ENCODE measurements at regions not wholly inside any gene's neighbourhood (a gene's known extent, or its start where the extent isn't known, plus 50 kb on each side); places are given as distances from the start of the nearest gene placed in this dataset.
"Not testable (repeated sequence)": the region's sequence is repeated elsewhere in the genome, so short reads cannot be mapped to it uniquely, and the experiment has no call there.

DNA sequence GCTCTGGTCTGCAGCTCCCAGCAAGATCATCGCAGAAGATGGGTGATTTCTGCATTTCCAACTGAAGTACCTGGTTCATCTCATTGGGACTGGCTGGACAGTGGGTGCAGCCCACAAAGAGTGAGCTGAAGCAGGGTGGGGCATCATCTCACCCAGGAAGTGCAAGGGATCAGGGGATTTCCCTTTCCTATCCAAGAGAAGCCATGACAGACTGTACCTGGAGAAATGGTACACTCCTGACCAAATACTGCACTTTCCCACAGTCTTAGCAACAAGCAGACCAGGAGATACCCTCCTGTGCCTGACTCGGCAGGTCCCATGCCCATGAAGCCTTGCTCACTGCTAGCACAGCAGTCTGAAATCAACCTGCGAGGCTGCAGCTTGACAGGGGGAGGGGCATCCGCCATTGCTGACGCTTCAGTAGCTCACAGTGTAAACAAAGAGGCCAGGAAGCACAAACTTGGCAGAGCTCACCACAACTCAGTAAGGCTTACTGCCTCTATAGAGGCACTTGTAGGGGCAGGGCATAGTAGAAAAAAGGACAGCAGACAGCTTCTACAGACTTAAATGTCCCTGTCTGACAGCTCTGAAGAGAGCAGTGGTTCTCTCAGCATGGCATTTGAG lies 60.5 kb downstream of the AREG start:
- DNase-seq: peak; percentile 32

DNA sequence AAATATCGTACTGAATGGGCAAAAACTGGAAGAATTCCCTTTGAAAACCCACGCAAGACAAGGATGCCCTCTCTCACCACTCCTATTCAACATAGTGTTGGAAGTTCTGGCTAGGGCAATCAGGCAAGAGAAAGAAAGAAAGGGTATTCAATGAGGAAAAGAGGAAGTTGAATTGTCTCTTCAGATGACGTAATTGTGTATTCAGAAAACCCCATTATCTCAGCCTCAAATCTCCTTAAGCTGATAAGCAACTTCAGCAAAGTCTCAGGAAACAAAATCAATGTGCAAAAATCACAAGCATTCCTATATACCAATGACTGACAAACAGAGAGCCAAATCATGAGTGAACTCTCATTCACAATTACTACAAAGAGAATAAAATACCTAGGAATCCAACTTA lies 64.4 kb downstream of the AREG start:
- DNase-seq: not testable (repeated sequence)

DNA sequence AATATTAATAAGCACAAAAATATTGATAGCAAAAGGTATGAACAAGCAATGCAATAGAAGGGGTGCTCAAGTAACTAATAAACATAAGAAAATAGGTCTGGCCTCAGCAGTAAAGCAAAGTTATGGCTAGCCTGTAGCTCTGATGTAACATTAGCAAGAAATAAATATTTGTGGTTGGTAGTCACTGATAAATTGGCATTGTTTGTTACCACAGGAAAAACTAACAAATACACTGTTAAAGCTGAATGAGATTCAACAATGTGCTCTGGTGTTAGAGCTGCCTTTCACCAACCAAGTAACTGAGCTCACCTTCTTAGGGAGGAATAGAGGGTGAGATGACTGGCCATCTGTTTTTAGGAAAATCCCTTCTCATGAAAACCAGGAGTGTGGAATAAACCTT lies 71.4 kb downstream of the AREG start:
- no peak for DNase-seq

DNA sequence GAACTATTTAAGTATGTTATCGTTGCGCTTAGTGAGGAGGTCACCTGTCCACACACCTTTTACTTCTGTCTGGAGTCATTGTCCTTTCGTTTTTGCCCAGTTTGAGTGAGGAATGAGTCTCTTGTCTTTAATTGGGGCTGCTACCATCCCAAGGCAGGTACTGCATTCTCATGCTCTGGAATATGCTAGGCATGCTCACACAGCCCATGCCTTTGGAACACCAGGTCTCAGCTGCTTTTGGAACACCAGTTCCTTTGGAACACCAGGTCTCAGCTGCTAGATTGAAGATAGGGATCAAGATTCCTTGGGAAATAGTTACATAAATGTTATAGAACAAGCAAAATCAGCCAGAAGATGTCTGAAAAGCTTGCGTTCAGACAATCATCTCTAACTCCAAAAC lies 73.1 kb downstream of the AREG start:
- DNase-seq: no peak

DNA sequence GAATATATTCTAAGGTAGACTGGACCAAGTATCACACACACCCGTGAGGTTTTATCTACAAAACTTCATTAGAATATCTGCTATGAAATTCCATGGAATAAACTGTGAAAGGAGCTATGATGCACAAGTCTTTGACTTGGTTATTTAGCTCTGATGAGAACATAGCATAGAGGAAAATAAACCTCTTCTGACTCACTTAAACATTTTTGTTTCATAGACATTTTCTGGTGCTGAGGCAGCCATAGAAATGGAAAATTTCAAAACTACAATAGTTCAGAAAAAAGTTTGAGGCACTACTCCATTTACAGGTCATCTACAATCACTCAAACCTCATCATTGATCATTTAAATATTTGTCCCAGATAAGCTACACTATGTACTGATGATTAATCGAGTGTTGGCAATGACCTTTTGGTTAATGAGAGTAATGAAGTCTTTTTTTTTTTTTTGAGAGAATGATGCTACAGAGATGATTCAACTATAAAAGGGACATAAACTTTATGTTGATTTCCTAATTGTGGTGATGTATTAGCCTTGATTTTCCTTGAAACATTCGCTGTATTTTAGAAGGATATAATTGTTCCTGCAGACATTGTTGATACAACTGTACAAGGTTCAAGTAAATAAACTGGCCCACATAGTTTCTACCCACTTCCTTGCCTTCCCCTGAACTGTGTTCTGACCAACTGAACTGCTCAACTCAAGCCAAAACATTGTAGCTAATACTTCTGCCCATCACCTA lies 77.5 kb downstream of the AREG start:
- no peak for DNase-seq

DNA sequence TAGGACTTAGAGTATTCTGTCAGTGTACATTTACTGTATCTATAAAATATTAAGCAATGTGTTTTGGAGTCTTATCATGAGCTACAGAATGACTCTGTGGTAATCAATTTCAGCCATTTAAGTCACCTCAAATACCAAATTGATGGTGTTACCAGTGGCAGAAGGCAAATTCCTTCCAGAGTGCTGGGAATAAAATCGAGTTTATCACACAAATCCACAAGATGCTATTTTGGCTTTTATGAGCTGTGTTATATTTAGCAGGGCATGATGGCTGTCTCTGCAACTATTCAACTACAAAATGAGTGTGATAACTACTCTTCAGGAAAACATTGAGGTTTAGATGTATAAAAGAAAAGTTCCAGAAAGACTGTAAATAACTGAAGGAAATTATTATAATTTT lies 78.2 kb downstream of the AREG start:
- no peak for DNase-seq

DNA sequence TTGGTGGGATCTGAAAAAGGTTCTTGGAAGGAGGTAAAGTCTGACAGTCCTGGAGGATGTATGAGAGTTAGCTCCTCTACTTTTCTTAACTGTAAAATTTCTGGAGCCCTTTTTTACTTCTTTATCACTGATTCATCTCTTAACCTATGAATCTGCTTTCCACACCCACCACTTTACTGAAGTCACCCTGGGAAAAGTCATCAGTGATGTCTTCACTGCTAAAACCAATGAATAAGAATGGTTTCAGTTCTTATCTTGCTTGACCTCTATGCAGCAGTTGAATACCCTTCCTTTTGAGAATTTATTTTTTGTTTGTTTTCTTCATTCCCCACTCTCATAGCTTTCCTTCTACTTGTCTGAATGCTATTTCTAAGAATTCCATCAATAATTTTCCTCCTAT lies 80.0 kb downstream of the AREG start:
- no peak for DNase-seq

DNA sequence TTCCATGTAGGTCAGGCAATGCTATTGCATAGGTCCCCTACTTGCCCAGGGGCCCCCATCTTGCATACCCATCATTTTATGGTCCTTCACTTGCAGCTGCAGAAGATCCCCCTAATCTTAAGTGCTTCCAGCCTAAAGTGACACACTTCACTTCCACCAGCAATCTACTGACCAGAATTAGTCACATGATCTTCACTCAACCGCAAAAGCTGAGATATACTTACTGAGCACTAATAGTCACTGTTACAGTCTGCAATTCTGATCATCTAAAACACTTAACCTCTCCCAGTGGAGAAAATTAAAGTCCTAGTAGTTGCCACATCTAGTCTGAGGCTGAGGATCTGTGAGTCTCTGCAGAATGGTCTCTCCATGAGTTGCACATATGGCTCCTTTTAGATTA lies 82.1 kb downstream of the AREG start:
- DNase-seq: no peak

DNA sequence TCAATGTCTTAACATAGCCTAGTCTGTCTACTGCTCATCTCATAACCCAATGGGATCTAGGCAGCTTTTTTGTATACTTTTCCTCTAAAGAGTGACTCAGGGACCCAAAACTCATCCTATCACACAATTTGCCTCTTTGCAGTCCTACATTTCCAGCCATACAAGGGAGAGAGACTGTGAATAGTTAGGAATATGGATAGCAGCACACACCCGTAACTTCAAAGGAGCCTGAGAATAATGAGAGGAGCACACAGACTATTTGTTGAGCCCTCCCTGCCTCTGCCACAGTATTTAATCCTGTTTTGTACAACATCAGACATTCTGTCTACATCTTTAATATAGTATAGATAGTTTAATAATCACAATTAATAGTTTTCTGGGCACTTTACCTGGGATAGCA lies 83.2 kb downstream of the AREG start:
- no peak for DNase-seq

DNA sequence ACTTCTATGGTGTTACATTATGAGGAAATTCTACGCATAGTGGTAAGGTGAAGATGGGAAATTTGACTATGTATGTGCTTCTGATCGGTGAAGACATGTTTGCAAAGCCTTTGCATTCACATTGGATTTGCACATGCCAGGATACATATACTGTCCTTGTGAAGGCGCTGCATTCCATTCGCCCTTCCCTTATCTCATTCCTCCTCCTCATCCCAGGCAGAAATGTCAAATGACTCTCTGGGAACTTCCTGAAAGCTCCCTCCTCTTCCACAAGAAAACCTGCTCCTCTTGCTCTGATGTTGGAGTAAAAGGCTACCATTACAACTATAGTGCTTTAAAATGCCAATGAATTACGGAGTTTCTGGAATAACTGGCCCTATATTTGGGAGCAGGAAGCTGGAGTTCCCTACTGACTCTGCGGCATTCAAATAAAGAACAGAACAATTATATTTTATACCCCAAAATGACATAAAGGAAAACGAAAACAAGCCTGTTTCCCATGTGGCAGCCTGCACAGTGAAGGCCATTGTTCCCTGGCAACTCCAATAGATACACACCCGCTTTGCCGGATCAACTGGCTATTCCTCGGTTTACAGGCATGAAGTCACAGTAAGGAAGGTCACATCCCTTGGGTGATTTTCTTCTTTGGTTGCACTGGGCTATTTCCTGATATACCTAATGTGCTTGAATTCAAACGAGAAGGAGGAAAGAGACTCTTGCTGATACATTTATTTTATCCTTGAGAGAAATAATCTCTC lies 84.5 kb downstream of the AREG start:
- no peak for DNase-seq

DNA sequence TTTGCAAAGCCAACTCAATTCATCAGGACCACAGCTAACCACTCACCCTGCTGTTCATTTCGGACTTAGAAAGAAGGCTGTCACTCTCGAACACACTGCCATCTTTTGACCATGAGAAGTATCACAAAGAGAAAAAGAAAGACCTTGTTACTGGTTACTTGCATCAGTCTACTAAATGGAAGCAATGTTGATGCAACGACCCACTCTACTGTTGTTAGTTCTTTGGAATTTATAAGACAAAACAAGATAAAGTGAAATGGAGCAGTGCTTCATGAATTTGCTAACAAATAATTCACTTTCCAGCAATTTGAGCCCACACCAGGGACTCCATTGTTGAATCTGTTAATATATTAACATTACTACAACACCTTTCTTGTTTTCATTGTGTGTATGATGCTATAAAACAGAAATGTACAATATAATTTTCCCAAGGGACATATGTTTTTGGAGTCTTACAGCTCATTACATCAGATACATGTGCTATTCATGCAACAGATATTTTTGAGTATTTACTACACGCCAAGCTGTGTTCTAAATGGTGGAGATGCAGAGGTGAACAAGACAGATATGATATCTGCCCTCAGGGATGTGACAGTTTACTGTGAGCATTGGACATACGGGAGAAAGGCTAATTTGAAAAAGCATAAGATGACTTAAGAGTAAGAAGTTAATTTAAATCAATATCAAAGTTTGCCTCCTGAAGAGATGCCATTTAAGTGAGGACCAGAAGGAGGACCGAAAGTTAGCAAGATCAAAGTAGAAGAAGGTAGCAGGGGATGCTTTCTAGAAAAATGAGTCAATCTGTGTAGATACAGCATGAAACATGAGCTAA lies 87.2 kb downstream of the AREG start:
- peak; percentile 41 for DNase-seq

DNA sequence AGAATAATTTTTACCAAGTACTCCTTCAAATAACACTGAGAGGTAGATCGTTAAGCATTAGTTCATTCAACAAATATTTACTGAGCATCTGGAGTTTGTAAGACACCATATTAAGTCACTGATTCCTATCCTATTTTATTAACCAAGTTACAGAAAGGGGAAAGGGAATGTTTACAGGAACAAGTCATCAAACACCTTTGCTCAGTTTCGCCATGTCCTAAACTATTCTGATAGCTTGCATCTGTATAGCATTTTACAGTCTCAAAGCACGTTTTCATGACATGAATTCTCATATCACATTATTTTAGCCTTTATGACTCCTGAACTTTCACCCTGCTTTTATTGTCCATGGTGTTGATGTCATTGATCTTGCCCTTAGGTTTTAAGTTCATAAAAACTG lies 89.2 kb downstream of the AREG start:
- no peak for DNase-seq

DNA sequence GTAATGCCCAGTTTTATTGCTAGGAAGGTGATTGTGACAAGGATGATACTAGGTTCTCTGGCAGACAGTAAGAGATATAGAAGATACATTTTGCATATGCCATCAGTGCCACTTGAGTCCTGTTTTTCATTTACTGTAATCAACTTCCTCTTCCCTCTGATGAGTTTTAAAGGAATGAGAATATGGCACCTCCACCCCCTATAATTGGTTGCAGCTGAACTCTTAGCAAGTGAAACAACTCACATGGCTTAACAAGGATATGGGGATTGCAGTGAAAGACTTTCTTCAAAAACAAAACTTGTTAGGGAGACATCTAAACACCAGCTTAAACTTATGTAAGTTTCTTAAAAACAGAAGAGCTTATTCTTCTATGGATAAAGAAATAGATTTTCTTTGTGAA lies 90.0 kb downstream of the AREG start:
- DNase-seq: no peak

DNA sequence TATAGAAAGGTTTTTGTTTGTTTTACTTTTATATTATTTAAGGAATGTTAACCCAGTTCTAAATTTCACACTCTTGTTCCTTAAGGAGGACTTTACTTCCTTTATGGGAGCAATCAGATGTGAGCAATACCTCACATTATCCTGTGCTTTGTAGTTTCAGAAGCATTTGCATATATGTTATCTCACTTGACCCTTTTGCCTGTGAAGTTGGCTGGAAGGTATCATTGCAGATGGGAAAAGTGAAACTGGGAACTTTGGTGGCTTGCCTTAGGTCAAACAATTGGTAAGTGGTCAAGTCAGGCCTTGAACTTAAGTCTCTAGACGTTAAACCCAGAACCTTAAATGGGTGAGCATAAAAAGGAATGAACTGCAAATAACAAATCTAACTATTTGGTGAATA lies 90.6 kb downstream of the AREG start:
- DNase-seq: no peak

DNA sequence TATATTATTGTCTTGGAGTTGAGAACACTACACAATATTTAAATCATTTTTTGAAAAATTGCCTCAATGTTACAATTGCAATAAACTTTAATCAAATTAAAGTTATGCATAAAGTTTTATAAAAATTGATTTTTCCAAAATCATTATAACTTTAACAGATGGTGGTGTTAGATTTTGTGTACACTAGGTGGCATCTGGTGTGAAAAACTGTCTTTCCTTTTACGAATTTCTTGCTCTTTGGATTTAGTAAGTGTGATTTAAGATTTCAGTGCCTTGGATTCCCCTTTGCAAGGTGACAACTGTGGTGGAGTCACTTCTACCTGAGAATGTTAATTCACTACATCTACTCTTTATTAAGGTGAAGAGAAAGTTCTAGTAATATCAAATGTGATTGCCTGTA lies 91.6 kb downstream of the AREG start:
- DNase-seq: no peak

DNA sequence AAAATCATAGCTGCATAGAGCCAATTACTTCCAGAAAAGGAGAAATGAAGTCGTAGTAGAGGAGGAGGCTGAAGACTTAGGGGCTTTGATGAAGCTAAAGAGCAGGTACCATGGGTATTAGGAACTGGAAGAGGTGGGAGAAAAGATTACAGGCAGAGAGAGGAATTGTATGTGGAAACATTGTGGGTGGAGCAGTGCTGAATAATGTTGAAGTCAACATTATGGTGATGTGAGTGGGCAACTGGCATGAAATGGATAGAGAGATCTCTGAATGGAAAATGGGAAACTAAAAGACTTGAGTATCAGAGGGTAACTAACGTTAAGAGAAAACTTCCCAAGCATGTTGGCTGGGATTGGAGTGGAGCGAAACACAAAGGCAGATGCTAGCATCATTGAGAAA lies 92.5 kb downstream of the AREG start:
- no peak for DNase-seq

DNA sequence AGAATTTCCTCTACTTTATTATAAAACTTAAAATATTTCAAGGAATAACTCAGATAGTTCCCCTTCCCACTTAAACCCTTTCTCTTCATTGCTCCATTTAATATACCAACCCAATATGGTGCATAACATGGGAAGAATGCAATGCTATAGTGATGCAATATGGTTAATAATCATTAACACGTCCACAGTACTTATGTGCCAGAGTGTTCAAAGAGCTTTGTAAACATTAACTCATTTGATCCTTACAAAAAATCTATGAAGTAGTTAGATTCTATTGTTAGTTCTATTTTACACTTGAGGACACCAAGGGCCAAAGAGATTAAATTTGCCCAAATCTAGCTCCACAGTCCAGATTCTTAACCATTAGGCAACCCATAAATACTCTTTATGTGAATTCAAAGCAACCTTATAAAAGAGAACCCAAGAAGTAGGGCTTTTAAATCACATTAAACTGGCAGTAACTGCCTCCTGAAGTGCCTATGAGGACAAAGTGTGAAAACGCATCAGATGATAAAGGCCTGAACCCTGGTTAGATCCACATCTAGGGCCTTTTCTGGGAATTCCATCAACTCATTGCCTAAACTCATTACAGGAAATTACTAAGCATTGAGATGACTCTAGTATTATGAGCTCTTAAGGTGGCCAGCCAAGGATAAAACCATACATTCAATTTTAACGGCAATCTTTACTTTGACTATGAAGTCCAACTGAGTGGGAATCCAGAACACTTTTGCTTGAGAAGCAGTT lies 94.3 kb downstream of the AREG start:
- DNase-seq: no peak

DNA sequence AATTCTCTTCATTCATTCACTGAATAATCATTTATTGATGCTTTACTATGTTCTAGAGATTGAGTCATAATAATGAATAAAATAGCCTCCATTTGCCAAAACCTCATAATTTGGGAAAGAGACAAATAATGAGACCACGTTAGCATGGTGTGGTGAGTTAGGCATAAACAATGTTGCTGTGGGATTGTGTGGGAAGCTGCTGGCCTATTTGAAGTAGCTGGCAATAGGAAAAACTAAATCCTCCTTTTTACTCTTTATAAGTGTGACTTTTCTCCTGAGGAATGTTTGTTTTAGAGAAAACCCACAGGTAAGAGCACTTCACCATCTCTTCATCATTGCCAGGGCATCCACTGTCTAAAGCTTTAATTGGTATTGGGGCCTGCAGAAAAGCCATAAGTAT lies 95.3 kb downstream of the AREG start:
- no peak for DNase-seq

DNA sequence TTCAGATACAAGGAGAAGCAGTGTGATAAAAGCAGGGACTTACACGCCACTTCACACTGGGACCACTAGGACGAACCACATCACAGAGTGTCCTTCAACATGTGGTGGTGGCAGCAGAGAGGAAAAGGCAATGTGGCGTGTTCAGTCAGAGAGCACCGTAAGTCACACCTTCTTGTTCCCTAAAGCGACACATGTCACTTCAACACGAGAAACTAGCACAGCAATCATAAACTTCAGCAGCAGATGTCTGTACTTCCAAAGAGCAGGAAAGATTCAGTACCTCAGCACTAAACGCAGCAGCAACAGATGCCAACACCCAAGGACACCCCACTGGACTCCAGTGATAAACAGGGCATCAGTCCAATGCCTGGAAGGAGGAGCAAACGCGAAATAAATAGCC lies 96.7 kb downstream of the AREG start:
- DNase-seq: no peak

DNA sequence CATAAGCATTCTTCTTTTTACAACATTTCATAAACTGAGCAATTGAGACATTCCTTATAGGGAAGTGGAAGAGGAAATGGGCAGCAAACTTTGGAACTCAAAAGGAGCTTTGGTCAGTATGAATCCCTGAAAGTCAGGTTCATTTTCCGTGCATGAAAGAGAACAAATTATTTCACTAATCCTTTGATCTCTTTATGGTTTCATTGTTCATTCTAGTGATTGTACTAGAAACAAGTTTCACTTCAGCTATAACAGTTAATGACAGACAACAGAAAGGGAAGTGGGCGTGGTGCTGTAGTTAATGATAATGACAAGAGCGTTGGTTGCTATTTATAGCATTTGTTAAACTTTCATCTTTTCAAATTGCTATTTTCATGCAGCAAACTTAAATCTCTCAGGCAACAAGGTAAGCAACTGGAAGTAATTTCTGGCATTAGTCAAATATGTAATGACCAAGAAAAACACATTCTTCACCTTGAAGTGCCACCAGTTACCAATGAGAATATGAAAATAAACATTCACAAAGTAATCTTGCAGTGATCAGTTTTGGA lies 98.4 kb downstream of the AREG start:
- DNase-seq: no peak

DNA sequence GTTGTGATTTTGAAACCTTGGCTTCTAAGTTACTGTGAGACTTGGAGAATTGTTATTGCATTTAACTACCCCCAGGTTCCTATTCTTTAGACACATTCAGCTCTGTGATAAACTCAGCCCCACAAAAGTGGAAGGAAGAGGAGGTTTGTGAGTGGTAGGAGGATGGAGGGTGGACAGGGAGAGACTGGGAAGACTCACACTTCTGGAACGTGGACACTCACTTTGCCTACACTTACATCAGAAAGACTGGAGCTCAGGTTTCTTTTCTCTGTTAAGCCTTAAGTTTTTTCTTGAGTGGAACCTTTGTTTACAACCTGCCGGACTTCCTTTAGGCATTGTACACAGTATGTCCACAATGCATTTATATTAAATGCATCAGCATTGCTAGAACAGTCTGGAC lies 99.0 kb downstream of the AREG start:
- DNase-seq: no peak

DNA sequence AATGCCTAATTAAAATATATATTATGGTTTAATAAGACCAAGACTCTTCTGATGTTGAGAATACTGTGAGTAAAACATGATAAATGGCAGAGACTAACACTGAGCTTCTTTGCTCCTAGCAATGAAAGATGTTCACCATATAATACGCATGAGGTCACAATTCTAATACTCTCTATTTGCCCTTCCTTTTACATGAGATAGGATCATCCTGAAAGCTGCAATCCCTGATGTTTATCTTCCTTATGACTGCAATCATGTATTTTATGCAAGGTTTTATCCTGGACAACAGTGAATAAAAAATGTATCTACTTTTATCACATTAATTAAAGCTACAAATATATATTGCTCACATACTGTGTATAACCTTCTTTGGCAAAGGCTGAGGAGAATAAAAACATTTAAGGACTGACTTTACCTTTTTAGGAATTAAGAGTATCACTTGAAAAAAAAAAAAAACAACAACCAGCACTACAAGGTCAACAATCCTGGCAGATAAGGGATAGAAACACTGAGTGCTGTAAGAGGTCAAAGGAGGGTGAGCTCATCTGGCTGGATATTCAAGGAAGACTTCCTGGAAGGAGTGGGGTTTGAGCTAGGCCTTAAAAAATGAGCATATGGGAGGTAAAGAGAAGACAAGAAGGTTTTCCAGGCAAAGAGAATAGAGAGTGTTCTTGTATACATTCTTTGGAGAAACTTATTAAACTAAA lies 99.9 kb downstream of the AREG start:
- no peak for DNase-seq
